Nephron progenitor cell (in vitro differentiated cells): ENCODE measurements at regions not wholly inside any gene's neighbourhood (a gene's known extent, or its start where the extent isn't known, plus 50 kb on each side); places are given as distances from the start of the nearest gene placed in this dataset.

ENCODE experiments used
- DNase-seq: peaks from one replicate; pipeline ENCODE4 v3.0.0; 2021
- H3K27ac Mint-ChIP-seq: 2 replicates; pipeline ENCODE4 v1.8.0; 2021; ENCODE audit warnings: mild to moderate bottlenecking, moderate library complexity, mixed read lengths
- H3K27me3 Mint-ChIP-seq: 2 replicates; pipeline ENCODE4 v1.8.0; 2021; ENCODE audit warnings: mild to moderate bottlenecking, low read depth, mixed read lengths; ENCODE audit not compliant: poor library complexity
- H3K36me3 Mint-ChIP-seq: 2 replicates; pipeline ENCODE4 v1.8.0; 2021; ENCODE audit warnings: low read depth, mixed read lengths
- H3K4me1 Mint-ChIP-seq: 2 replicates; pipeline ENCODE4 v1.8.0; 2021; ENCODE audit warnings: mixed read lengths
- H3K4me3 Mint-ChIP-seq: 2 replicates; pipeline ENCODE4 v1.8.0; 2021; ENCODE audit warnings: mild to moderate bottlenecking, moderate library complexity, mixed read lengths
- H3K9me3 Mint-ChIP-seq: 2 replicates; pipeline ENCODE4 v1.8.0; 2021; ENCODE audit warnings: mild to moderate bottlenecking, moderate library complexity, mixed read lengths
- CTCF ChIP-seq: fragments of 200-600 bp; sonication (generic); IDR thresholded peaks from 2 replicates; pipeline ENCODE4 v1.5.0; 2021; ENCODE audit warnings: antibody characterized with exemption

GRCh38 chr6:163709693-163710092 lies 295.2 kb downstream of the QKI start:
- peaks cover 6% of the 10 kb centered on the region for H3K27me3 Mint-ChIP-seq
- no peak overlapping the region for H3K27ac Mint-ChIP-seq
- H3K36me3 Mint-ChIP-seq = no peaks in the 10 kb centered on the region
- H3K4me3 Mint-ChIP-seq = no peak overlapping the region
- peaks cover 20% of the 10 kb centered on the region for H3K4me1 Mint-ChIP-seq
- no peak for TF ChIP-seq CTCF
- DNase-seq = no peak
- H3K9me3 Mint-ChIP-seq = no peaks in the 10 kb centered on the region

- H3K4me1 Mint-ChIP-seq = peaks cover 20% of the 10 kb centered on the region
- no peak for TF ChIP-seq CTCF
- no peaks in the 10 kb centered on the region for H3K9me3 Mint-ChIP-seq
- no peak overlapping the region for H3K27ac Mint-ChIP-seq
- peaks cover 6% of the 10 kb centered on the region for H3K27me3 Mint-ChIP-seq
- no peaks in the 10 kb centered on the region for H3K36me3 Mint-ChIP-seq
- DNase-seq = no peak
- H3K4me3 Mint-ChIP-seq = no peak overlapping the region
Measured at GRCh38 chr6:163709255-163709654, 294.7 kb downstream of the QKI start.

GRCh38 chr6:163708466-163708865 lies 293.9 kb downstream of the QKI start:
- H3K27ac Mint-ChIP-seq = no peak overlapping the region
- no peaks in the 10 kb centered on the region for H3K36me3 Mint-ChIP-seq
- peaks cover 3% of the 10 kb centered on the region for H3K9me3 Mint-ChIP-seq
- no peak for TF ChIP-seq CTCF
- peaks cover 20% of the 10 kb centered on the region for H3K4me1 Mint-ChIP-seq
- no peak for DNase-seq
- H3K27me3 Mint-ChIP-seq = peaks cover 9% of the 10 kb centered on the region
- no peak overlapping the region for H3K4me3 Mint-ChIP-seq

- no peak overlapping the region for H3K27ac Mint-ChIP-seq
- H3K4me3 Mint-ChIP-seq = no peak overlapping the region
- H3K36me3 Mint-ChIP-seq = no peaks in the 10 kb centered on the region
- H3K4me1 Mint-ChIP-seq = peaks cover 20% of the 10 kb centered on the region
- H3K27me3 Mint-ChIP-seq = peaks cover 9% of the 10 kb centered on the region
- DNase-seq = no peak
- no peak for TF ChIP-seq CTCF
- peaks cover 3% of the 10 kb centered on the region for H3K9me3 Mint-ChIP-seq
Measured at GRCh38 chr6:163707387-163708355, 293.2 kb downstream of the QKI start.

- DNase-seq = no peak
- Mint-ChIP-seq H3K27me3 (peaks cover 9% of the 10 kb centered on the region), H3K27ac (no peak overlapping the region), H3K4me1 (peaks cover 25% of the 10 kb centered on the region), H3K9me3 (peaks cover 3% of the 10 kb centered on the region), H3K4me3 (no peak overlapping the region), H3K36me3 (no peaks in the 10 kb centered on the region)
- TF ChIP-seq CTCF = no peak
Measured at GRCh38 chr6:163706500-163707087, 292.1 kb downstream of the QKI start.
